ENCODE measurements at regions not wholly inside any gene's neighbourhood (a gene's known extent, or its start where the extent isn't known, plus 50 kb on each side); places are given as distances from the start of the nearest gene placed in this dataset.

GRCh38 chr5:28374492-28374967, 1336.1 kb upstream of the CDH9 start:
- no peak for DNase-seq (ENCODE audit: low read depth in 1 of 2, low spot score in 2 of 2)
- H3K4me3 ChIP-seq: no peak overlapping the region

GRCh38 chr5:28370896-28371295, 1332.5 kb upstream of the CDH9 start:
- H3K4me3 ChIP-seq: no peak overlapping the region
- H3K4me1 ChIP-seq (replicated peaks): no peaks in the 10 kb centered on the region
- H3K27ac ChIP-seq: no peak overlapping the region
- H3K9me3 ChIP-seq (replicated peaks): no peaks in the 10 kb centered on the region
- no peak for DNase-seq (ENCODE audit: low read depth in 1 of 2, low spot score in 2 of 2)
- no peaks in the 10 kb centered on the region for H3K27me3 ChIP-seq (replicated peaks)
- no peaks in the 10 kb centered on the region for H3K36me3 ChIP-seq

More at GRCh38 chr5:28374492-28374967, 1336.1 kb upstream of the CDH9 start:
- H3K36me3 ChIP-seq: no peaks in the 10 kb centered on the region
- no peaks in the 10 kb centered on the region for H3K27me3 ChIP-seq (replicated peaks)
- no peaks in the 10 kb centered on the region for H3K4me1 ChIP-seq (replicated peaks)
- H3K27ac ChIP-seq: no peak overlapping the region
- no peaks in the 10 kb centered on the region for H3K9me3 ChIP-seq (replicated peaks)

DNA sequence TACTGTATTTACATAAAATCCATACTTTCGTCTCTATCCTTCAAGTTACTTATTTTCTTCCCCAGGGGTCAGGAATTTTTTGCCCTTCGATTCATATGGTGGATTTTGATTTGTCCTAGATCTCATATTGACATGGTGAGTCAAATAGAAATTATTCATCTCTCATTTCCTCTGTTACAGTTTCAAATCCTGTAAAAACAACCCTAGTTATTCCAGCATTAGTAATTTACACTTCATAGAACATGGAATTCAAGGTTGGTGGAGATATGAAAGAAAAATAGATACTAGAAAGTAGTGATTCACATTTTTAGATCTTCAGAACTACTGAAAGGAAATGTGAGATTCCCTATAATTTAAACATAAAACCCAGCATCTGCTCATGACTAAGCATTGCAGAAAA, 1331.0 kb upstream of the CDH9 start:
- no peak overlapping the region for H3K4me3 ChIP-seq
- H3K27ac ChIP-seq: no peak overlapping the region
- no peaks in the 10 kb centered on the region for H3K4me1 ChIP-seq (replicated peaks)
- H3K9me3 ChIP-seq (replicated peaks): no peaks in the 10 kb centered on the region
- DNase-seq (ENCODE audit: low read depth in 1 of 2, low spot score in 2 of 2): no peak
- H3K36me3 ChIP-seq: no peaks in the 10 kb centered on the region
- H3K27me3 ChIP-seq (replicated peaks): no peaks in the 10 kb centered on the region

DNA sequence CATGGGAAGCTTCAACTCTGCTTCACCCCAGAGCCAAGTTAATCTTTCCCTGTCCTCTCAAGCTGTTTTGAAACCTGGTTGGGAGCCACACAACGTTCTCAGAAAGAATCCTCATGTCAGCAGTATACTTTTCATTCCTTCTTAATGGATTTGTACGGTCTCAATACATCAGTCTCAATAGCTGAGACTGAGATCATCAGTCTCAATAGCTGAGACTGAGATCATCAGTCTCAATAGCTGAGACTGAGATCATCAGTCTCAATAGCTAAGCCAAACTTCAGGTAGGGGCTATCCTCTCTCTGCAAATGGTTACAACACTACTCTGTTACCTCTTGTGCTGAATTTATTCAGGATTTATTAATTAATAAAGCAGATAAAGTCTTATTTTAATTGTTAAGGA, 1317.4 kb upstream of the CDH9 start:
- no peak overlapping the region for H3K4me3 ChIP-seq
- no peaks in the 10 kb centered on the region for H3K4me1 ChIP-seq (replicated peaks)
- H3K36me3 ChIP-seq: no peaks in the 10 kb centered on the region
- H3K27ac ChIP-seq: no peak overlapping the region
- no peaks in the 10 kb centered on the region for H3K27me3 ChIP-seq (replicated peaks)
- DNase-seq (ENCODE audit: low read depth in 1 of 2, low spot score in 2 of 2): no peak
- no peaks in the 10 kb centered on the region for H3K9me3 ChIP-seq (replicated peaks)

DNA sequence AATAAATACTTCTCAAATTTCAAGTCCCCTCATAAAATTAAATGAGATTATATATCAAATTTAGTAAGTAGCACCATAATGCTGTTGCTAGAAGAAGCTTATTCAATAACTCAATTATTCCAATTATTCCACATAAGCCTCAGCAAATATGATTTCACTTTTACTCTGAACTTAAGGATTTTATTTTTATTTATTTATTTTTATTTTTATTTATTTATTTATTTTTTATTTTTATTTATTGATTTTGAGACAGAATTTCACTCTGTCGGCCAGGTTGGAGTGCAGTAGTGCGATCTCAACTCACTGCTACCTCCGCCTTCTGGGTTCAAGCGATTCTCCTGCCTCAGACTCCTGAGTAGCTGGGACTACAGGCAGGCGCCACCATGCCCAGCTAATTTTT, 1308.3 kb upstream of the CDH9 start:
- H3K4me1 ChIP-seq (replicated peaks): no peaks in the 10 kb centered on the region
- no peaks in the 10 kb centered on the region for H3K36me3 ChIP-seq
- DNase-seq (ENCODE audit: low read depth in 1 of 2, low spot score in 2 of 2): no peak
- H3K4me3 ChIP-seq: no peak overlapping the region
- no peak overlapping the region for H3K27ac ChIP-seq
- no peaks in the 10 kb centered on the region for H3K27me3 ChIP-seq (replicated peaks)
- H3K9me3 ChIP-seq (replicated peaks): no peaks in the 10 kb centered on the region

DNA sequence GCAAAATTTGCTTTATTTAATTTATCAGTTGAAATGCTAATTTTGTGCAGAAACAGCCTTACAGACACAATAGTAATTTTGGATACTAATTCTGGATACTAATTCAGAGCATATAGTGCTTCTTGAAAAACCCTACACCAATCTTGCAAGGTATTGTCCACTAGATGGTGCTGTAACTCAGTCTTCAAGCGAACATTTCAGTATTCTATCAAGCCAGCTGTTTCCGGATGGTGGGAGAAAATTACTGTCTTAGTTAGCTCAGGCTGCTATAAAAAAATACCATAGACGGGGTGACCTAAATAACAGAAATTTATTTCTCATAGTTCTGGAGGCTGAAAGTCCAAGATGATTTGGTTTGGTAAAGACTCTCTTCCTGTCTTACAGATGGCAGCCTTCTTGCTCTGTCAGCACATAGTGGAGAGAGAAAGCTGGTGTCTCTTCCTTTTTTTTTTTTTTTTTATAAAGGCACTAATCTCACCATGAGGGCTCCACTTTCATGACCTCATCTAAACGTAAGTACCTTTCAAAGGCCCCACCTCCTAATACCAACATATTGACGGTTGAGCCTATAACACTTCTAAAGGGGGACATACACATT, 1306.5 kb upstream of the CDH9 start:
- DNase-seq (ENCODE audit: low read depth in 1 of 2, low spot score in 2 of 2): no peak
- no peaks in the 10 kb centered on the region for H3K4me1 ChIP-seq (replicated peaks)
- H3K9me3 ChIP-seq (replicated peaks): no peaks in the 10 kb centered on the region
- H3K4me3 ChIP-seq: no peak overlapping the region
- no peaks in the 10 kb centered on the region for H3K36me3 ChIP-seq
- no peak overlapping the region for H3K27ac ChIP-seq
- H3K27me3 ChIP-seq (replicated peaks): no peaks in the 10 kb centered on the region

DNA sequence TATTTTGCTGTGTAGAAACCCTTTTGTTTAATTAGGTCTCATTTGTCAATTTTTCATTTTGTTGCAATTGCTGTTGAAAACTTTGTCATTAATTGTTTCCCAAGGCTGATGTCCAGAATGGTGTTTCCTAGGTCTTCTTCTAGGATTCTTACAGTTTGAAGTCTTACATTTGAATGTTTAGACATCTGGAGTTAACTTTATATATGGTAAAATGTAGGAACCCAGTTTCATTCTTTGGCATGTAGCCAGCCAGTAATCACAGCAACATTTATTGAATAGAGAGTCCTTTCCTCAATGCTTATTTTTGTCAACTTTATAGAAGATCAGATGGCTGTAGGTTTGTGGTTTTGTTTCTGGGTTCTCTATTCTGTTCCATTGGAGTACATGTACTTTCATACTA, 1290.8 kb upstream of the CDH9 start:
- no peak for DNase-seq (ENCODE audit: low read depth in 1 of 2, low spot score in 2 of 2)
- H3K4me3 ChIP-seq: no peak overlapping the region
- H3K27me3 ChIP-seq (replicated peaks): no peaks in the 10 kb centered on the region

GRCh38 chr5:28328681-28329080, 1290.3 kb upstream of the CDH9 start:
- Histone ChIP-seq H3K36me3 (no peaks in the 10 kb centered on the region), H3K9me3 (replicated peaks) (no peaks in the 10 kb centered on the region), H3K4me3 (no peak overlapping the region), H3K27me3 (replicated peaks) (no peaks in the 10 kb centered on the region), H3K4me1 (replicated peaks) (no peaks in the 10 kb centered on the region), H3K27ac (no peak overlapping the region)
- no peak for DNase-seq (ENCODE audit: low read depth in 1 of 2, low spot score in 2 of 2)

More for the DNA sequence above, 1290.8 kb upstream of the CDH9 start:
- no peaks in the 10 kb centered on the region for H3K9me3 ChIP-seq (replicated peaks)
- H3K36me3 ChIP-seq: no peaks in the 10 kb centered on the region
- H3K27ac ChIP-seq: no peak overlapping the region
- H3K4me1 ChIP-seq (replicated peaks): no peaks in the 10 kb centered on the region

DNA sequence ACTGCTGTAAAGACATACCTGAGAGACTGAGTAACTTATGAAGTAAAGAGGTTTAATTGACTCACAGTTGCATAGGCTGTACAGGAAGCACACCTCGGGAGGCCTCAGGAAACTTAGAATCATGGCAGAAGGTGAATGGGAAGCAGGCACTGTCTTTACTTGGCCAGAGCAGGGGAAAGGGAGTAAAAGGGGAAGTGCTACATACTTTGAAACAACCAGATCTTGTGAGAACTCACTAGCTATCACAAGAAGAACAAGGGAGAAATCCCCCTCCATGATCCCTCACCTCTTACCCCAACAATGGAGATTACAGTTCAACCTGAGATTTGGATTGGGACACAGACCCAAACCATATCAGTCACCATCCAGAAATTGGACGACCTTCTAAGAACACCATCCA, 1285.8 kb upstream of the CDH9 start:
- no peaks in the 10 kb centered on the region for H3K4me1 ChIP-seq (replicated peaks)
- no peak for DNase-seq (ENCODE audit: low read depth in 1 of 2, low spot score in 2 of 2)
- no peaks in the 10 kb centered on the region for H3K36me3 ChIP-seq
- H3K27ac ChIP-seq: no peak overlapping the region
- no peaks in the 10 kb centered on the region for H3K27me3 ChIP-seq (replicated peaks)
- H3K4me3 ChIP-seq: no peak overlapping the region
- H3K9me3 ChIP-seq (replicated peaks): no peaks in the 10 kb centered on the region

DNA sequence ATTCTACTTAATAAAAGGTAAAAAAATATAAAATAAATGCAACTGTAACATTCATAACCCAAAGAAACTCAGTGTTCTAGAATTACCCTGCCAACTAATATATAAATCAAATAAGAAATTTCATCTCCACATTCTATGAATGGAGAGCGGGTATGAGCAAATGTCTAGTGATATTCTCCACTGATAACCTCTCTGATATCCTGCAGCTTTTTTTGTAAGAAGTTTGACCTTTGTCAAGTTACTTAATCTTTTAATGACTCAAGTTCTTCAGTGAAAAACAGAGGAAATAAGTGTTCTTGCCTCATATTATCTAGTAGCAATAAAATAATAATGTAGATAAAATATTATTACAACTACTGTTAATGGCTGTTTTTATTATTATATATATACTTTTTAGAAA, 1275.6 kb upstream of the CDH9 start:
- no peaks in the 10 kb centered on the region for H3K27me3 ChIP-seq (replicated peaks)
- H3K36me3 ChIP-seq: no peaks in the 10 kb centered on the region
- no peak overlapping the region for H3K27ac ChIP-seq
- no peak overlapping the region for H3K4me3 ChIP-seq
- no peaks in the 10 kb centered on the region for H3K4me1 ChIP-seq (replicated peaks)
- no peak for DNase-seq (ENCODE audit: low read depth in 1 of 2, low spot score in 2 of 2)
- H3K9me3 ChIP-seq (replicated peaks): no peaks in the 10 kb centered on the region

- DNase-seq (ENCODE audit: low read depth in 1 of 2, low spot score in 2 of 2): no peak
- Histone ChIP-seq H3K4me1 (replicated peaks) (no peaks in the 10 kb centered on the region), H3K4me3 (no peak overlapping the region), H3K36me3 (no peaks in the 10 kb centered on the region), H3K27me3 (replicated peaks) (no peaks in the 10 kb centered on the region), H3K9me3 (replicated peaks) (no peaks in the 10 kb centered on the region), H3K27ac (no peak overlapping the region)
Observed at GRCh38 chr5:28313321-28313951, 1275.0 kb upstream of the CDH9 start.

GRCh38 chr5:28310696-28311095, 1272.3 kb upstream of the CDH9 start:
- H3K27ac ChIP-seq: no peak overlapping the region
- no peaks in the 10 kb centered on the region for H3K9me3 ChIP-seq (replicated peaks)
- H3K36me3 ChIP-seq: no peaks in the 10 kb centered on the region
- H3K4me1 ChIP-seq (replicated peaks): no peaks in the 10 kb centered on the region
- H3K27me3 ChIP-seq (replicated peaks): no peaks in the 10 kb centered on the region
- no peak overlapping the region for H3K4me3 ChIP-seq
- no peak for DNase-seq (ENCODE audit: low read depth in 1 of 2, low spot score in 2 of 2)

DNA sequence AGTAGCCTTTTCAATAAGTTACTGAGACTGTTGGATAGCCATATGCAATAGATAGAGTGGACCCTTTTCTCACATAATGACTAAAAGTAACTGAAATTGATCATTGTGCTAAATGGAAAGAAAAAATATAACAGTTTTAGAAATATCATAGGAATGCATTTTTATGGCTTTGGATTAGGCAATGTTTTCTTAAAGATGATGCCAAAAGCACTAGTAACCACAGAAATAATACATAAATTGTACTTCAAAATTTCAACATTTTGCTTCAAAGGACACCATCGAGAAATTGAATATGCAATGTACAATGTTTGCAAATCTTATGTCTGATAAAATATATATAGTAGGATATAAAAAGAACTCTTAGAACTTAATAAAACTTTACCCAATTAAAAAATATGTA, 1267.5 kb upstream of the CDH9 start:
- Histone ChIP-seq H3K27me3 (replicated peaks) (no peaks in the 10 kb centered on the region), H3K36me3 (no peaks in the 10 kb centered on the region), H3K9me3 (replicated peaks) (no peaks in the 10 kb centered on the region), H3K4me3 (no peak overlapping the region), H3K4me1 (replicated peaks) (no peaks in the 10 kb centered on the region), H3K27ac (no peak overlapping the region)
- no peak for DNase-seq (ENCODE audit: low read depth in 1 of 2, low spot score in 2 of 2)

DNA sequence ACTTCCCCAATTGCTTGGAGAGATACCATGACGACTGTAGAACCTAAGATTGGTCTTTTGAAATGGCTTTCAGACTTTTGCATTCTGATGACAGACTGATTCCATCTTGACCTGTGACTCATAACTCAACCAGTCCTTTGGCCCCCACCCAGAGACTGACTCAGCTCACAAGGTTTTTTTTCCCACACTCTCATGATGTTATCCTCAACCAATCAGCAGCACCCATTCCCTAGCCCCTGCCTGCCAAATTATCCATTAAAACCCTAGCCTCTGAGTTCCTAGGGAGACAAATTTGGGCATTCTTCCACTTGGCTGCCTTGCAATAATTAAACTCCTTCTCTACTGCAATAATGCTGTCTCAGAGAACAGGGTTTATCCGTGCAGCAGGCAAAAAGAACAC, 1263.3 kb upstream of the CDH9 start:
- Histone ChIP-seq H3K4me1 (replicated peaks) (no peaks in the 10 kb centered on the region), H3K27me3 (replicated peaks) (no peaks in the 10 kb centered on the region), H3K36me3 (no peaks in the 10 kb centered on the region), H3K4me3 (no peak overlapping the region), H3K27ac (no peak overlapping the region), H3K9me3 (replicated peaks) (no peaks in the 10 kb centered on the region)
- no peak for DNase-seq (ENCODE audit: low read depth in 1 of 2, low spot score in 2 of 2)

Measured in SJSA1 (cell line).